ENCODE measurements at regions not wholly inside any gene's neighbourhood (a gene's known extent, or its start where the extent isn't known, plus 50 kb on each side); places are given as distances from the start of the nearest gene placed in this dataset.

- no peaks in the 10 kb centered on the region for H3K36me3 ChIP-seq (ENCODE audit: low read depth)
- TF ChIP-seq, protein P1, sequence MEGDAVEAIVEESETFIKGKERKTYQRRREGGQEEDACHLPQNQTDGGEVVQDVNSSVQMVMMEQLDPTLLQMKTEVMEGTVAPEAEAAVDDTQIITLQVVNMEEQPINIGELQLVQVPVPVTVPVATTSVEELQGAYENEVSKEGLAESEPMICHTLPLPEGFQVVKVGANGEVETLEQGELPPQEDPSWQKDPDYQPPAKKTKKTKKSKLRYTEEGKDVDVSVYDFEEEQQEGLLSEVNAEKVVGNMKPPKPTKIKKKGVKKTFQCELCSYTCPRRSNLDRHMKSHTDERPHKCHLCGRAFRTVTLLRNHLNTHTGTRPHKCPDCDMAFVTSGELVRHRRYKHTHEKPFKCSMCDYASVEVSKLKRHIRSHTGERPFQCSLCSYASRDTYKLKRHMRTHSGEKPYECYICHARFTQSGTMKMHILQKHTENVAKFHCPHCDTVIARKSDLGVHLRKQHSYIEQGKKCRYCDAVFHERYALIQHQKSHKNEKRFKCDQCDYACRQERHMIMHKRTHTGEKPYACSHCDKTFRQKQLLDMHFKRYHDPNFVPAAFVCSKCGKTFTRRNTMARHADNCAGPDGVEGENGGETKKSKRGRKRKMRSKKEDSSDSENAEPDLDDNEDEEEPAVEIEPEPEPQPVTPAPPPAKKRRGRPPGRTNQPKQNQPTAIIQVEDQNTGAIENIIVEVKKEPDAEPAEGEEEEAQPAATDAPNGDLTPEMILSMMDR (IDR thresholded peaks at IDR 0.05) = no peak
- intact Hi-C loops (cut with DNase I, micrococcal nuclease) = no loop called here
- no peaks in the 10 kb centered on the region for H3K4me1 ChIP-seq (ENCODE audit: low read depth)
- H3K9me3 ChIP-seq = no peaks in the 10 kb centered on the region
- H3K4me3 ChIP-seq = no peak overlapping the region
- ATAC-seq (no peak), DNase-seq (no peak)
Measured at GRCh38 chr3:18250991-18251390, 174.1 kb downstream of the SATB1 start.

DNA sequence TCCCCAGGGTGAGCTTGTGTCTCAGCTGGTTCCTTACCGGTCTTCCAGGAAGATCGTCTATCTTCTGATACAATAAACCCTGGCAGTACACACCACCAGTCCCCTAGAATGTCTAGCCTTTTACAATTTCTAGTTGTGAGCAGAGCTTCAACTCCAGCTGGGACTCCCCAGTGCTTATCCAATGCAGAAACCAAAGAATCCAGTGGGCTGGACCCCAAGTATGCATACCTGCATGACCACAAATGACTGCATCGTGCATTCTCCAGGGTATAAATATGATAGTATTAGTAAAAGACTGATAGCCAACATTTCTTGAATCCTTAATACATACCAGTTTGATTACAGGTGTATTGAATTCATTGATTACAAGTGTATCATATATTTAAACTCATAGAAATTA is 176.0 kb downstream of the SATB1 start:
- no peak overlapping the region for H3K4me3 ChIP-seq
- no peaks in the 10 kb centered on the region for H3K36me3 ChIP-seq (ENCODE audit: low read depth)
- no peak for ATAC-seq
- DNase-seq = no peak
- intact Hi-C loops (cut with DNase I, micrococcal nuclease) = no loop called here
- TF ChIP-seq, protein P1 (IDR thresholded peaks at IDR 0.05) = no peak
- no peaks in the 10 kb centered on the region for H3K9me3 ChIP-seq
- H3K4me1 ChIP-seq (ENCODE audit: low read depth) = no peaks in the 10 kb centered on the region

- no peaks in the 10 kb centered on the region for H3K9me3 ChIP-seq
- intact Hi-C loops (cut with DNase I, micrococcal nuclease) = no loop called here
- ATAC-seq = no peak
- TF ChIP-seq, protein P1 (IDR thresholded peaks at IDR 0.05) = no peak
- H3K4me1 ChIP-seq (ENCODE audit: low read depth) = no peaks in the 10 kb centered on the region
- no peak overlapping the region for H3K4me3 ChIP-seq
- DNase-seq = no peak
- no peaks in the 10 kb centered on the region for H3K36me3 ChIP-seq (ENCODE audit: low read depth)
Measured at GRCh38 chr3:18247776-18248310, 177.3 kb downstream of the SATB1 start.

DNA sequence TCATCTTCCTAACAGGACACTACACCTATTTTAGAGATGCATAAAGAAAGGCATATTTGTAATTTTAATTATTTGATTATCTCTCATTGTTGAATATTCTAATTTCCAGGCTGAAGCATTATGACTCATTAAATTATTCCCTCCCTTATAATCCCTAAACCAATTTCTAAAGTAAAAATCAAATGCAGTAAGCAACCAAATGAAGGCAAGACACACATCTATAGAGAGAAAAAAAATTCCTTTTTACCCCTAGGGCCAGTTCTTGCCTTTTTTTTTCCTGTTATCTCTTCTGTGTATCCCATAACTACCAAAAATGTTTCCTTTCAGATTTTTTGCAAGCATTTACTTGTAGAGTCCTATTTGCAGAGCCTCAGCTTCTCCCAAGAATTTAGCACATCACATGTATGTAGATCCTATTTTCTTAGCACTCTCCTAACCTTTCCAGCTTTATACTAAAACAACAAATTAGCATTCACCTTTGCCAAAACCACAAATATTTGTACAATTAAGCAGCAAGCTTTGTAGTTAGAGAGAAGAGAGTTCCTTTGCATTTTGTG is 177.9 kb downstream of the SATB1 start:
- Histone ChIP-seq H3K4me3 (no peak overlapping the region), H3K4me1 (ENCODE audit: low read depth) (no peaks in the 10 kb centered on the region), H3K9me3 (no peaks in the 10 kb centered on the region), H3K36me3 (ENCODE audit: low read depth) (no peaks in the 10 kb centered on the region)
- TF ChIP-seq, protein P1 (IDR thresholded peaks at IDR 0.05) = no peak
- DNase-seq = no peak
- no peak for ATAC-seq
- intact Hi-C loops (cut with DNase I, micrococcal nuclease) = no loop called here

DNA sequence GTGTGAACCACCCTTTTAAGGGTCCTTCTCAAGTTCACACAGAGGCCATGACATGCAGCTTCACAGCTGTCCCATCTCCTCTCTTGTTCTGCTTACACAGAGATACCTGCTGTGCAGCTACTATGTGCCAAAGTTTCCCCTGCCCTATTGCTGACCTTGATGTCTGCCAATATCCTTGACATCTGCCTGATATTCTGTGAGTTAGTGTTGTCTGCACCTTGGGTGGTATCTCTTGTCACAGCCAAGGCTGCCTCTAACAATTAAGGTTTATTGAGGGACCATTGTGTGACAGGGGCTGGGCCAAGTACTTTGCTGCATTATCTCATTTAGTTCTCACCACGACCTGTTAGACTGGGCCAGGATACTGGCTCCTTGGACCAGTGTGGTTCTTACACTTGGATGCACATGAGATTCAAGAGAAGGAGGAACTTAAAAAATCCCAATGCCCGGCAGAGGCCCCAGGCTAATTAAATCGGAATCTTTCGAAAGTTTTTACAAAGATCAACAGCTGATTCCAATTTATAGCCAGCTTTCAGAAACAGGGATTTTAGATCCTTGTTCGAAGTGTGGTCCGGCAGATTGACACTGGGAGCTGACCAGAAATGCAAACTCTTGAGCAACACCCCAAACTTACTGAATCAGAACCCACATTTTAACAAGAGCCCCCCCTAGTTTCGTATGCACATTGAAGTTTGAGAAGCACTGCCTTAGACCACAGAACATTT is 178.6 kb downstream of the SATB1 start:
- intact Hi-C loops (cut with DNase I, micrococcal nuclease) = no loop called here
- DNase-seq (no peak), ATAC-seq (no peak)
- TF ChIP-seq, protein P1 (IDR thresholded peaks at IDR 0.05) = no peak
- Histone ChIP-seq H3K4me1 (ENCODE audit: low read depth) (no peaks in the 10 kb centered on the region), H3K9me3 (no peaks in the 10 kb centered on the region), H3K36me3 (ENCODE audit: low read depth) (no peaks in the 10 kb centered on the region), H3K4me3 (no peak overlapping the region)

Data from mucosa of descending colon (tissue), 3 donors.